ENCODE measurements at regions not wholly inside any gene's neighbourhood (a gene's known extent, or its start where the extent isn't known, plus 50 kb on each side); places are given as distances from the start of the nearest gene placed in this dataset.

- no peak for TF ChIP-seq CTCF (IDR thresholded peaks at IDR 0.05)
- no peak for TF ChIP-seq POLR2A (IDR thresholded peaks at IDR 0.05)
Observed at GRCh38 chr3:30155755-30156154, 450.6 kb upstream of the TGFBR2 start.
